ENCODE measurements at regions not wholly inside any gene's neighbourhood (a gene's known extent, or its start where the extent isn't known, plus 50 kb on each side); places are given as distances from the start of the nearest gene placed in this dataset.

- TF ChIP-seq MXI1 (IDR thresholded peaks at IDR 0.05; ENCODE audit: low read depth, low read length): no peak
- no peak for TF ChIP-seq CTCF (IDR thresholded peaks at IDR 0.05)
- no peak for TF ChIP-seq RXRA (IDR thresholded peaks at IDR 0.05; ENCODE audit: borderline replicate concordance, low read depth)
- TF ChIP-seq EP300 (IDR thresholded peaks at IDR 0.05; ENCODE audit: borderline replicate concordance in 1 of 2, low read depth in 1 of 2, low read length in 1 of 2): no peak
- TF ChIP-seq YY1 (IDR thresholded peaks at IDR 0.05; ENCODE audit: low read depth): no peak
- TF ChIP-seq GABPA (IDR thresholded peaks at IDR 0.05; ENCODE audit: low read depth): no peak
- no peak for TF ChIP-seq ELF1 (IDR thresholded peaks at IDR 0.05)
- TF ChIP-seq REST (IDR thresholded peaks at IDR 0.05; ENCODE audit: low read depth, low read length): no peak
- no peak for TF ChIP-seq USF2 (IDR thresholded peaks at IDR 0.05; ENCODE audit: borderline replicate concordance, low read depth, low read length)
- no peak for TF ChIP-seq GATA2 (CRISPR knock-in tag; IDR thresholded peaks at IDR 0.05)
- TF ChIP-seq, protein P1, sequence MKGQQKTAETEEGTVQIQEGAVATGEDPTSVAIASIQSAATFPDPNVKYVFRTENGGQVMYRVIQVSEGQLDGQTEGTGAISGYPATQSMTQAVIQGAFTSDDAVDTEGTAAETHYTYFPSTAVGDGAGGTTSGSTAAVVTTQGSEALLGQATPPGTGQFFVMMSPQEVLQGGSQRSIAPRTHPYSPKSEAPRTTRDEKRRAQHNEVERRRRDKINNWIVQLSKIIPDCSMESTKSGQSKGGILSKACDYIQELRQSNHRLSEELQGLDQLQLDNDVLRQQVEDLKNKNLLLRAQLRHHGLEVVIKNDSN (IDR thresholded peaks at IDR 0.05; ENCODE audit: borderline replicate concordance, low read depth): no peak
These were observed 124.2 kb upstream of the ATP10B start for GRCh38 chr5:160976181-160976580.

Data from SK-N-SH (cell line).